Activated CD4-positive, alpha-beta T cell treated with anti-CD3 and anti-CD28 coated beads, Interleukin-2, amount 50 U/mL, for 48 hours (primary cell): ENCODE measurements at regions not wholly inside any gene's neighbourhood (a gene's known extent, or its start where the extent isn't known, plus 50 kb on each side); places are given as distances from the start of the nearest gene placed in this dataset.

Experiments used
- DNase-seq, 2 experiments: peaks; one replicate each; pipeline ENCODE4 v3.0.0-alpha.2; 2020

- no peak for DNase-seq
Observed at GRCh38 chr14:98959410-98959809, 312.6 kb downstream of the BCL11B start.

GRCh38 chr14:98959958-98960616, 311.9 kb downstream of the BCL11B start:
- no peak for DNase-seq

- DNase-seq: no peak
Observed at GRCh38 chr14:98960617-98961013, 311.4 kb downstream of the BCL11B start.

- DNase-seq: no peak
Observed at GRCh38 chr14:98961191-98961590, 310.8 kb downstream of the BCL11B start.

- DNase-seq: no peak
Observed at GRCh38 chr14:98962118-98962517, 309.9 kb downstream of the BCL11B start.

GRCh38 chr14:98963610-98964009, 308.4 kb downstream of the BCL11B start:
- DNase-seq: no peak

- no peak for DNase-seq
Observed at GRCh38 chr14:98964171-98964570, 307.8 kb downstream of the BCL11B start.

- no peak for DNase-seq
Observed at GRCh38 chr14:98965076-98965475, 306.9 kb downstream of the BCL11B start.

- DNase-seq: no peak
Observed at GRCh38 chr14:98966016-98966415, 306.0 kb downstream of the BCL11B start.

GRCh38 chr14:98966475-98967162, 305.4 kb downstream of the BCL11B start:
- no peak for DNase-seq

- no peak for DNase-seq
Observed at GRCh38 chr14:98974113-98974512, 297.9 kb downstream of the BCL11B start.

GRCh38 chr14:98976271-98976670, 295.7 kb downstream of the BCL11B start:
- DNase-seq: no peak

- no peak for DNase-seq
Observed at GRCh38 chr14:98977451-98977850, 294.5 kb downstream of the BCL11B start.

GRCh38 chr14:98982986-98983385, 289.0 kb downstream of the BCL11B start:
- no peak for DNase-seq

- no peak for DNase-seq
Observed at GRCh38 chr14:98984027-98984718, 287.8 kb downstream of the BCL11B start.

- peak; percentile 63 to 72 for DNase-seq
Observed at GRCh38 chr14:98984719-98985041, 287.3 kb downstream of the BCL11B start.

GRCh38 chr14:98993818-98994217, 278.2 kb downstream of the BCL11B start:
- DNase-seq: no peak

GRCh38 chr14:98994561-98994960, 277.4 kb downstream of the BCL11B start:
- DNase-seq: no peak

- no peak for DNase-seq
Observed at GRCh38 chr14:98997526-98998205, 274.3 kb downstream of the BCL11B start.

- DNase-seq: no peak
Observed at GRCh38 chr14:98999345-98999744, 272.7 kb downstream of the BCL11B start.

GRCh38 chr14:98999901-99000300, 272.1 kb downstream of the BCL11B start:
- no peak for DNase-seq

- no peak for DNase-seq
Observed at GRCh38 chr14:99001241-99001640, 270.8 kb downstream of the BCL11B start.

- DNase-seq: no peak
Observed at GRCh38 chr14:99003646-99004045, 268.4 kb downstream of the BCL11B start.

- DNase-seq: no peak
Observed at GRCh38 chr14:99004112-99004511, 267.9 kb downstream of the BCL11B start.
